Endothelial cell of umbilical vein (primary cell): ENCODE measurements at regions not wholly inside any gene's neighbourhood (a gene's known extent, or its start where the extent isn't known, plus 50 kb on each side); places are given as distances from the start of the nearest gene placed in this dataset.

Source experiments
- BruUV-seq: library from RNA; stranded (reverse); fragments of 400-500 nt; replicated peaks from 2 replicates; lab custom pipeline; 2021; lab: Mats Ljungman, UMichigan
- CTCF ChIA-PET: fragments of 300-600, 350-600 bp; sonication (Branson Sonifier 250); formaldehyde crosslinking; loops from one replicate; lab custom pipeline; 2021; ENCODE audit warnings: antibody characterized with exemption, inconsistent platforms; lab: Charles Lee
- POLR2A ChIA-PET: fragments of 300-600, 350-600 bp; sonication (Branson Sonifier 250); formaldehyde crosslinking; loops from one replicate; lab custom pipeline; 2021; ENCODE audit warnings: antibody characterized with exemption, inconsistent platforms; lab: Charles Lee
- DNase-seq: peaks from one replicate; pipeline ENCODE4 v3.0.0-alpha.2; 2011; ENCODE audit warnings: low read depth, low spot score
- FAIRE-seq: peaks from 2 replicates; lab custom pipeline; 2011; peaks lifted over from hg19 to GRCh38; lab: Jason Lieb, UNC
- H2AFZ ChIP-seq: 2 replicates; pipeline ENCODE4 v1.6.0; 2012; ENCODE audit warnings: low read depth, low read length, control low read depth, inconsistent platforms
- H3K27ac ChIP-seq: 2 replicates; pipeline ENCODE4 v1.5.1; 2011; ENCODE audit warnings: low read depth, mild to moderate bottlenecking, control low read depth, low read length, moderate library complexity; ENCODE audit not compliant: insufficient read depth
- H3K27me3 ChIP-seq, 2 experiments: 2 replicates each; pipeline versions ENCODE4 v1.6.0 to v1.6.1; 2011; ENCODE audit warnings: low read length in 2 of 2, mixed read lengths in 1 of 2; ENCODE audit not compliant: control insufficient read depth in 2 of 2, insufficient read depth in 2 of 2
- H3K36me3 ChIP-seq, 2 experiments: 2 replicates in 1 of 2; 3 replicates in 1 of 2; pipeline ENCODE4 v1.5.1; 2011; ENCODE audit warnings: low read length in 2 of 2, mild to moderate bottlenecking in 1 of 2, moderate library complexity in 1 of 2; ENCODE audit not compliant: control insufficient read depth in 2 of 2, insufficient read depth in 2 of 2; ENCODE audit errors: extremely low read depth in 1 of 2
- H3K4me1 ChIP-seq: 3 replicates; pipeline ENCODE4 v1.5.1; 2011; ENCODE audit warnings: mild to moderate bottlenecking, low read length; ENCODE audit not compliant: control insufficient read depth, insufficient read depth; ENCODE audit errors: extremely low read depth
- H3K4me2 ChIP-seq: 2 replicates; pipeline ENCODE4 v1.6.1; 2011; ENCODE audit warnings: low read length, control low read depth, mixed read lengths; ENCODE audit not compliant: insufficient read depth
- H3K4me3 ChIP-seq, 3 experiments: fragments of 200-600 bp in 1 of 3; sonication (generic), shearing (Covaris generic) in 1 of 3; replicated peaks in 1 of 3; 2 replicates each; pipeline ENCODE4 v1.5.1; 2011 to 2016; ENCODE audit warnings: control low read depth in 3 of 3, low read length in 3 of 3, mild to moderate bottlenecking in 2 of 3, inconsistent platforms in 1 of 3, low read depth in 1 of 3, moderate library complexity in 1 of 3; ENCODE audit not compliant: insufficient read depth in 1 of 3
- H3K79me2 ChIP-seq: 2 replicates; pipeline ENCODE4 v1.6.0; 2012; ENCODE audit warnings: low read length, inconsistent platforms; ENCODE audit not compliant: control insufficient read depth, insufficient read depth
- H3K9ac ChIP-seq: replicated peaks from 2 replicates; pipeline ENCODE3; 2011; ENCODE audit warnings: low read length, control low read depth; ENCODE audit not compliant: insufficient read depth; ENCODE audit errors: extremely low read depth
- H3K9me1 ChIP-seq: replicated peaks from 3 replicates; pipeline ENCODE4 v1.6.0; 2011; ENCODE audit warnings: mild to moderate bottlenecking, low read length; ENCODE audit not compliant: control insufficient read depth, insufficient read depth; ENCODE audit errors: extremely low read depth
- H3K9me3 ChIP-seq: replicated peaks from 2 replicates; pipeline ENCODE4 v1.5.1; 2012; ENCODE audit warnings: low read length, inconsistent platforms; ENCODE audit not compliant: control insufficient read depth, insufficient read depth
- H4K20me1 ChIP-seq: replicated peaks from 2 replicates; pipeline ENCODE3; 2011; ENCODE audit warnings: mild to moderate bottlenecking, low read length; ENCODE audit not compliant: control insufficient read depth, insufficient read depth; ENCODE audit errors: extremely low read depth
- EZH2 ChIP-seq: IDR thresholded peaks from 2 replicates; pipeline ENCODE4 v1.6.1; 2012; ENCODE audit warnings: borderline replicate concordance, low read depth, mild to moderate bottlenecking, moderate library complexity, low read length, inconsistent platforms; ENCODE audit not compliant: severe bottlenecking
- FOS ChIP-seq: IDR thresholded peaks from 2 replicates; pipeline ENCODE4 v1.6.1; 2011; ENCODE audit warnings: mild to moderate bottlenecking, low read length, moderate library complexity, borderline replicate concordance; ENCODE audit not compliant: insufficient read depth
- GATA2 ChIP-seq: IDR thresholded peaks from 2 replicates; pipeline ENCODE4 v1.7.0; 2011; ENCODE audit warnings: low read depth, mild to moderate bottlenecking, moderate library complexity, mixed read lengths, low read length; ENCODE audit not compliant: insufficient read length, insufficient read depth
- JUN ChIP-seq: IDR thresholded peaks from 2 replicates; pipeline ENCODE4 v1.6.1; 2011; ENCODE audit warnings: borderline replicate concordance, low read depth; ENCODE audit not compliant: insufficient read length, insufficient read depth
- MYC ChIP-seq: IDR thresholded peaks from one replicate; pipeline ENCODE4 v1.6.1; 2011; ENCODE audit warnings: mild to moderate bottlenecking, low read depth, low read length
- POLR2A ChIP-seq: IDR thresholded peaks from 2 replicates; pipeline ENCODE4 v1.6.1; 2012; ENCODE audit warnings: low read depth, mild to moderate bottlenecking, control low read depth, low read length
- POLR2AphosphoS5 ChIP-seq: IDR thresholded peaks from 2 replicates; pipeline ENCODE4 v1.6.1; 2012; ENCODE audit warnings: low read depth, mild to moderate bottlenecking, control low read depth, low read length, moderate library complexity; ENCODE audit not compliant: insufficient read depth
- dilution Hi-C: fragments of 300-500 bp; cut with MboI; formaldehyde crosslinking; loops from one replicate; pipeline ENCODE4 v1.15.0; 2019; ENCODE audit warnings: low sequenced_read_pairs; ENCODE audit not compliant: extremely low pct_ligation_motif_present
- intact Hi-C: fragments of 100-400 bp; cut with micrococcal nuclease; formaldehyde crosslinking; loops from one replicate; pipeline ENCODE4 v1.10.0; 2022
- TF ChIP-seq, protein P1 (sequence below): IDR thresholded peaks from 2 replicates; pipeline ENCODE4 v1.6.1; 2011; ENCODE audit not compliant: insufficient read depth, insufficient read length
- TF ChIP-seq, protein P2 (sequence below), 2 donors: IDR thresholded peaks; 1 replicate in 1 of 2; 2 replicates in 1 of 2; pipeline ENCODE4 v1.5.1; 2011; ENCODE audit warnings: low read length in 2 of 2, mild to moderate bottlenecking in 2 of 2, moderate library complexity in 2 of 2, control low read depth in 1 of 2, inconsistent platforms in 1 of 2, low read depth in 1 of 2; ENCODE audit not compliant: insufficient read depth in 1 of 2; ENCODE audit errors: extremely low read depth in 1 of 2

DNA sequence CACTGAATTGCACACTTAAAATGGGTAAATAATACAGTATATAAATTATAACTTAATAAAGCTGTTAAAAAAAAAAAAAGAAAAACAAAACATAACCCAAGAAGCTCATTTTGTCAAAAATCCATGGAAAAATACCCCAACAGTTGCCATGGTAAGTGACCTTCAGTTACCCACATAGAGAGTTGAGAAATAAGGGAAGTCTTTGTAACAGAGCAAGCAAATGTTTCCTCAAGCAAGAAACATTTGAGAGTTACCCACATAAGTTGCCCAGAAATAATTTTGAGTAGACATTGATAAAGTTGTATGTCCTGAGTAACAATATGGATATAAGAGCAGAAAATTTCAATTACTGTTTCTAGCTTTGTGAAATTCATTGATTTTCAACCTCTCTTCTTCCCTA, 227.4 kb downstream of the CCDC59 start:
- dilution Hi-C loops (no loop called here), intact Hi-C loops (no loop called here)
- H2AFZ ChIP-seq, result no peak overlapping the region
- H3K4me2 ChIP-seq, result no peak overlapping the region
- TF ChIP-seq FOS (no peak), JUN (no peak), MYC (no peak), EZH2 (no peak), GATA2 (no peak), POLR2A (no peak), POLR2AphosphoS5 (no peak)
- TF ChIP-seq, protein P1, sequence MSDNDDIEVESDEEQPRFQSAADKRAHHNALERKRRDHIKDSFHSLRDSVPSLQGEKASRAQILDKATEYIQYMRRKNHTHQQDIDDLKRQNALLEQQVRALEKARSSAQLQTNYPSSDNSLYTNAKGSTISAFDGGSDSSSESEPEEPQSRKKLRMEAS, result no peak
- TF ChIP-seq, protein P2, sequence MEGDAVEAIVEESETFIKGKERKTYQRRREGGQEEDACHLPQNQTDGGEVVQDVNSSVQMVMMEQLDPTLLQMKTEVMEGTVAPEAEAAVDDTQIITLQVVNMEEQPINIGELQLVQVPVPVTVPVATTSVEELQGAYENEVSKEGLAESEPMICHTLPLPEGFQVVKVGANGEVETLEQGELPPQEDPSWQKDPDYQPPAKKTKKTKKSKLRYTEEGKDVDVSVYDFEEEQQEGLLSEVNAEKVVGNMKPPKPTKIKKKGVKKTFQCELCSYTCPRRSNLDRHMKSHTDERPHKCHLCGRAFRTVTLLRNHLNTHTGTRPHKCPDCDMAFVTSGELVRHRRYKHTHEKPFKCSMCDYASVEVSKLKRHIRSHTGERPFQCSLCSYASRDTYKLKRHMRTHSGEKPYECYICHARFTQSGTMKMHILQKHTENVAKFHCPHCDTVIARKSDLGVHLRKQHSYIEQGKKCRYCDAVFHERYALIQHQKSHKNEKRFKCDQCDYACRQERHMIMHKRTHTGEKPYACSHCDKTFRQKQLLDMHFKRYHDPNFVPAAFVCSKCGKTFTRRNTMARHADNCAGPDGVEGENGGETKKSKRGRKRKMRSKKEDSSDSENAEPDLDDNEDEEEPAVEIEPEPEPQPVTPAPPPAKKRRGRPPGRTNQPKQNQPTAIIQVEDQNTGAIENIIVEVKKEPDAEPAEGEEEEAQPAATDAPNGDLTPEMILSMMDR (IDR thresholded peaks at IDR 0.05; ENCODE audit: extremely low read depth in 1 of 2, insufficient read depth in 1 of 2, low read depth in 1 of 2, low read length in 2 of 2), result no peak
- no peak overlapping the region for H3K9ac ChIP-seq
- H4K20me1 ChIP-seq, result no peaks in the 10 kb centered on the region
- POLR2A ChIA-PET, result no interaction called here
- H3K79me2 ChIP-seq, result no peaks in the 10 kb centered on the region
- H3K36me3 ChIP-seq, result no peaks in the 10 kb centered on the region
- H3K9me3 ChIP-seq, result peaks cover 5% of the 10 kb centered on the region
- no peak overlapping the region for H3K27ac ChIP-seq
- H3K4me3 ChIP-seq, result no peak overlapping the region
- DNase-seq (no peak), FAIRE-seq (no peak)
- CTCF ChIA-PET, result no interaction called here
- H3K9me1 ChIP-seq, result no peaks in the 10 kb centered on the region
- BruUV-seq, result no TSS peak
- H3K27me3 ChIP-seq, result no peaks in the 10 kb centered on the region
- H3K4me1 ChIP-seq, result no peaks in the 10 kb centered on the region
